Breast epithelium (tissue), 4 donors: ENCODE measurements at regions not wholly inside any gene's neighbourhood (a gene's known extent, or its start where the extent isn't known, plus 50 kb on each side); places are given as distances from the start of the nearest gene placed in this dataset.

Experiments
- DNase-seq, 2 donors: peaks; one replicate each; pipeline ENCODE4 v3.0.0-alpha.2; 2019; ENCODE audit warnings: low spot score in 2 of 2
- H3K27ac ChIP-seq, 2 donors: fragments of 200-600 bp; sonication (generic) in 1 of 2; one replicate each; pipeline ENCODE4 v1.5.1; 2016 to 2019; ENCODE audit warnings: mild to moderate bottlenecking in 1 of 2
- H3K27me3 ChIP-seq, 2 donors: fragments of 200-600 bp; sonication (generic) in 1 of 2; one replicate each; pipeline versions ENCODE4 v1.5.1 to v1.6.0; 2017 to 2019; ENCODE audit warnings: control low read depth in 1 of 2, mild to moderate bottlenecking in 1 of 2
- H3K36me3 ChIP-seq: fragments of 200-600 bp; one replicate; pipeline ENCODE4 v1.5.1; 2019
- H3K4me1 ChIP-seq, 2 donors: fragments of 200-600 bp; sonication (generic); one replicate each; pipeline ENCODE4 v1.5.1; 2016 to 2019; ENCODE audit warnings: control low read depth in 1 of 2
- H3K4me3 ChIP-seq, 3 donors: fragments of 200-600 bp; sonication (generic); 1 replicate in 2 of 3; 2 replicates in 1 of 3; pipeline ENCODE4 v1.5.1; 2016 to 2019; ENCODE audit warnings: mild to moderate bottlenecking in 3 of 3, moderate library complexity in 2 of 3
- H3K9me3 ChIP-seq, 2 donors: fragments of 200-600 bp; sonication (generic) in 1 of 2; one replicate each; pipeline ENCODE4 v1.5.1; 2016 to 2019; ENCODE audit warnings: control low read depth in 1 of 2
- CTCF ChIP-seq, 3 donors: fragments of 450-650 bp; IDR thresholded peaks; one replicate each; pipeline ENCODE4 v1.5.1; 2016 to 2017; ENCODE audit warnings: antibody characterized with exemption in 3 of 3, mild to moderate bottlenecking in 3 of 3, moderate library complexity in 3 of 3
- POLR2A ChIP-seq: fragments of 450-650 bp; IDR thresholded peaks from one replicate; pipeline ENCODE4 v1.6.1; 2016; ENCODE audit warnings: antibody characterized with exemption, mild to moderate bottlenecking, moderate library complexity
- POLR2AphosphoS5 ChIP-seq, 3 donors: sonication (generic); formaldehyde crosslinking; IDR thresholded peaks; one replicate each; pipeline ENCODE4 v1.6.1; 2017; ENCODE audit warnings: antibody characterized with exemption in 3 of 3
- intact Hi-C: fragments of 100-400 bp; cut with DNase I; formaldehyde crosslinking; loops from one replicate; pipeline ENCODE4 v1.15.1; 2023; ENCODE audit warnings: low total_unique reads

- Histone ChIP-seq H3K4me3 (no peak overlapping the region), H3K4me1 (no peaks in the 10 kb centered on the region), H3K27ac (no peak overlapping the region), H3K36me3 (no peaks in the 10 kb centered on the region), H3K27me3 (no peaks in the 10 kb centered on the region), H3K9me3 (no peaks in the 10 kb centered on the region)
- intact Hi-C loops = no loop called here
- TF ChIP-seq POLR2AphosphoS5 (IDR thresholded peaks at IDR 0.05) (no peak), CTCF (IDR thresholded peaks at IDR 0.05) (no peak)
- no peak for DNase-seq
These were observed 447.1 kb upstream of the CNTNAP5 start for GRCh38 chr2:123578016-123578415.

GRCh38 chr2:123596621-123597020, 428.5 kb upstream of the CNTNAP5 start:
- H3K9me3 ChIP-seq = peaks cover 0 to under 1% of the 10 kb centered on the region in 2 donors

GRCh38 chr2:123597988-123598387, 427.1 kb upstream of the CNTNAP5 start:
- Histone ChIP-seq H3K9me3 (no peaks in the 10 kb centered on the region), H3K27me3 (no peaks in the 10 kb centered on the region), H3K36me3 (no peaks in the 10 kb centered on the region), H3K4me1 (no peaks in the 10 kb centered on the region), H3K27ac (no peak overlapping the region), H3K4me3 (no peak overlapping the region)
- intact Hi-C loops = no loop called here
- no peak for DNase-seq
- no peak for TF ChIP-seq POLR2AphosphoS5 (IDR thresholded peaks at IDR 0.05)
- TF ChIP-seq POLR2A = no peak
- no peak for TF ChIP-seq CTCF (IDR thresholded peaks at IDR 0.05)

More at GRCh38 chr2:123596621-123597020, 428.5 kb upstream of the CNTNAP5 start:
- H3K36me3 ChIP-seq = no peaks in the 10 kb centered on the region
- H3K4me1 ChIP-seq = no peaks in the 10 kb centered on the region
- H3K27me3 ChIP-seq = no peaks in the 10 kb centered on the region
- DNase-seq = no peak
- TF ChIP-seq POLR2A (no peak), POLR2AphosphoS5 (IDR thresholded peaks at IDR 0.05) (no peak), CTCF (IDR thresholded peaks at IDR 0.05) (no peak)
- no peak overlapping the region for H3K4me3 ChIP-seq
- intact Hi-C loops = no loop called here
- H3K27ac ChIP-seq = no peak overlapping the region

GRCh38 chr2:123606631-123607030, 418.5 kb upstream of the CNTNAP5 start:
- no peaks in the 10 kb centered on the region for H3K36me3 ChIP-seq
- H3K9me3 ChIP-seq = no peaks in the 10 kb centered on the region
- H3K4me1 ChIP-seq = no peaks in the 10 kb centered on the region
- TF ChIP-seq CTCF (IDR thresholded peaks at IDR 0.05) = no peak
- DNase-seq = no peak
- intact Hi-C loops = no loop called here
- H3K4me3 ChIP-seq = no peak overlapping the region
- H3K27ac ChIP-seq = no peak overlapping the region
- no peaks in the 10 kb centered on the region for H3K27me3 ChIP-seq

- no peak for TF ChIP-seq POLR2AphosphoS5 (IDR thresholded peaks at IDR 0.05)
- no peak for TF ChIP-seq POLR2A
- TF ChIP-seq CTCF (IDR thresholded peaks at IDR 0.05) = no peak
- Histone ChIP-seq H3K9me3 (peaks cover 0 to 3% of the 10 kb centered on the region in 2 donors), H3K27me3 (no peaks in the 10 kb centered on the region), H3K4me3 (no peak overlapping the region), H3K4me1 (no peaks in the 10 kb centered on the region), H3K36me3 (no peaks in the 10 kb centered on the region), H3K27ac (no peak overlapping the region)
- no peak for DNase-seq
- intact Hi-C loops = no loop called here
These were observed 416.0 kb upstream of the CNTNAP5 start for GRCh38 chr2:123609077-123609476.
